ACHN (cell line): ENCODE measurements at regions not wholly inside any gene's neighbourhood (a gene's known extent, or its start where the extent isn't known, plus 50 kb on each side); places are given as distances from the start of the nearest gene placed in this dataset.

Source experiments
- DNase-seq: peaks from one replicate; pipeline ENCODE4 v3.0.0-alpha.2; 2015
- in situ Hi-C: cut with HindIII; loops from 2 replicates; pipeline ENCODE4 v1.10.0; 2017; ENCODE audit warnings: low sequenced_read_pairs, low pct_ligation_motif_present, low pct_unique_long_range_greater_than_20kb

- in situ Hi-C loops = no loop called here
- no peak for DNase-seq
Observed at GRCh38 chr4:36394352-36394903, 113.0 kb downstream of the DTHD1 start.

GRCh38 chr4:36399762-36400353 lies 118.4 kb downstream of the DTHD1 start:
- in situ Hi-C loops = no loop called here
- DNase-seq = peak; percentile 34

GRCh38 chr4:36402008-36402758 lies 120.8 kb downstream of the DTHD1 start:
- DNase-seq = no peak
- in situ Hi-C loops = no loop called here

- in situ Hi-C loops = no loop called here
- no peak for DNase-seq
Observed at GRCh38 chr4:36411338-36411737, 129.9 kb downstream of the DTHD1 start.

- no peak for DNase-seq
Observed at GRCh38 chr4:36414248-36414647, 132.8 kb downstream of the DTHD1 start.

GRCh38 chr4:36417146-36417545 lies 135.7 kb downstream of the DTHD1 start:
- in situ Hi-C loops = no loop called here
- DNase-seq = no peak

More at GRCh38 chr4:36414248-36414647, 132.8 kb downstream of the DTHD1 start:
- in situ Hi-C loops = no loop called here

GRCh38 chr4:36420111-36420679 lies 138.8 kb downstream of the DTHD1 start:
- no peak for DNase-seq
- in situ Hi-C loops = no loop called here

GRCh38 chr4:36422607-36423006 lies 141.2 kb downstream of the DTHD1 start:
- DNase-seq = no peak
- in situ Hi-C loops = no loop called here

GRCh38 chr4:36426741-36427140 lies 145.3 kb downstream of the DTHD1 start:
- in situ Hi-C loops = no loop called here
- no peak for DNase-seq

- DNase-seq = no peak
- in situ Hi-C loops = no loop called here
Observed at GRCh38 chr4:36427696-36428095, 146.3 kb downstream of the DTHD1 start.

- in situ Hi-C loops = no loop called here
- DNase-seq = no peak
Observed at GRCh38 chr4:36432586-36432985, 151.2 kb downstream of the DTHD1 start.

GRCh38 chr4:36439556-36439955 lies 158.1 kb downstream of the DTHD1 start:
- DNase-seq = no peak
- in situ Hi-C loops = no loop called here

- in situ Hi-C loops = no loop called here
- no peak for DNase-seq
Observed at GRCh38 chr4:36445480-36445879, 164.1 kb downstream of the DTHD1 start.

- DNase-seq = no peak
- in situ Hi-C loops = no loop called here
Observed at GRCh38 chr4:36446275-36446674, 164.9 kb downstream of the DTHD1 start.

GRCh38 chr4:36461344-36461743 lies 179.9 kb downstream of the DTHD1 start:
- in situ Hi-C loops = no loop called here
- DNase-seq = no peak

GRCh38 chr4:36467670-36468069 lies 186.3 kb downstream of the DTHD1 start:
- DNase-seq = no peak
- in situ Hi-C loops = no loop called here

- in situ Hi-C loops = no loop called here
Observed at GRCh38 chr4:36471903-36472302, 190.5 kb downstream of the DTHD1 start.

GRCh38 chr4:36476135-36476534 lies 194.7 kb downstream of the DTHD1 start:
- no peak for DNase-seq
- in situ Hi-C loops = no loop called here

More at GRCh38 chr4:36471903-36472302, 190.5 kb downstream of the DTHD1 start:
- no peak for DNase-seq

- in situ Hi-C loops = no loop called here
- DNase-seq = no peak
Observed at GRCh38 chr4:36477861-36478260, 196.4 kb downstream of the DTHD1 start.

- in situ Hi-C loops = no loop called here
- no peak for DNase-seq
Observed at GRCh38 chr4:36485885-36486284, 204.5 kb downstream of the DTHD1 start.
